Mesodermal cell (in vitro differentiated cells): ENCODE measurements at regions not wholly inside any gene's neighbourhood (a gene's known extent, or its start where the extent isn't known, plus 50 kb on each side); places are given as distances from the start of the nearest gene placed in this dataset.

Experiments used
- H3K27ac ChIP-seq: 2 replicates; pipeline ENCODE4 v1.7.0; 2013; ENCODE audit warnings: mild to moderate bottlenecking, low read depth, low read length, moderate library complexity; ENCODE audit not compliant: severe bottlenecking
- H3K36me3 ChIP-seq: 2 replicates; pipeline ENCODE4 v1.7.1; 2013; ENCODE audit warnings: mild to moderate bottlenecking, low read length, moderate library complexity; ENCODE audit not compliant: control insufficient read depth, insufficient read depth
- H3K4me1 ChIP-seq: one replicate; pipeline ENCODE4 v1.7.1; 2013; ENCODE audit warnings: mild to moderate bottlenecking, low read length; ENCODE audit not compliant: insufficient read depth, control insufficient read depth, poor library complexity, severe bottlenecking
- H3K4me3 ChIP-seq: 2 replicates; pipeline ENCODE4 v1.7.0; 2013; ENCODE audit warnings: low read length, control low read depth, mild to moderate bottlenecking; ENCODE audit not compliant: insufficient read depth, poor library complexity, severe bottlenecking; ENCODE audit errors: extremely low read depth
- H3K9me3 ChIP-seq: 2 replicates; pipeline ENCODE4 v1.7.1; 2013; ENCODE audit warnings: mild to moderate bottlenecking, low read length, moderate library complexity; ENCODE audit not compliant: control insufficient read depth
- WGBS, 2 experiments: methylation state at CpG; one replicate each; pipeline ENCODE4 v1.1.5; 2013; ENCODE audit warnings: missing lambda C conversion rate in 2 of 2; ENCODE audit not compliant: insufficient coverage in 2 of 2; 5-methylcytosine and 5-hydroxymethylcytosine counted together

DNA sequence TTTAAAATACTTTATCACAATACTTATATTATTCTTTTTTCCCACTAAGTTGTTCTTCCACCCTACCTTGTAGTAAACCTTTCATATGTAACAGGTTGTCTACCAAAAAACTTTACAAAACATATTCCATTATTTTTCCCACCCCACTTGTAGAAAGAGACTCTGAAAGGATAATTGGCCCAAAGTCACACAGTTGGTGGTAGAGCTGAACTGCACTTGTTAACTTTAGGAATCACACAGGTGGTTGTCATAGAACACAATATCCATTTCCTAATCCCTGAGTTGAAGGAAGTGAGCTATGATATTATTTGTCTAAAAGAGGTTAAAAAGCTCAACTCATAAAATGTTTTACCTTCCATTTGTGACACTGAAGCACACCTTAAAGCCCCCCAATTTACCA, 188.8 kb upstream of the FOXP2 start:
- no peaks in the 10 kb centered on the region for H3K9me3 ChIP-seq
- no peaks in the 10 kb centered on the region for H3K4me1 ChIP-seq
- no peak overlapping the region for H3K27ac ChIP-seq
- no peak overlapping the region for H3K4me3 ChIP-seq
- H3K36me3 ChIP-seq: no peaks in the 10 kb centered on the region

DNA sequence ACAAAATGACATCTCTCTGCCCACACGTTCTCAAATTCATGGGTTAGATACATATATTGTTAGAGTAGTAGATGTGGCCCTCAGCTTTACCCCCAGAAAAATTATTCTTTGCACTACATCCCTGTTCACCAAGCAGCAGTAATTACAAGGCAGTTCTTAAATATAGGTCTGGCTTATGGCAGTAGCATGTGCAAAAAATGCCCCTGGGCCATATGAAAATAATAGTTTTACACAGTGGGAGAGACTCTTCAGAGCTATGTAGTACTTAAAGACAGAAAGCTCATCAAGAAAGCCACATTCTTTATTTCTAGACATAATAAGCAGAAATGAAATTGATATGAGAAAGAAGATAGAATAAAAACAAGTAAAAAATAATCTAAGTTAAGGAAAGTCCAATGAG, 196.3 kb upstream of the FOXP2 start:
- no peaks in the 10 kb centered on the region for H3K36me3 ChIP-seq
- H3K4me1 ChIP-seq: no peaks in the 10 kb centered on the region

DNA sequence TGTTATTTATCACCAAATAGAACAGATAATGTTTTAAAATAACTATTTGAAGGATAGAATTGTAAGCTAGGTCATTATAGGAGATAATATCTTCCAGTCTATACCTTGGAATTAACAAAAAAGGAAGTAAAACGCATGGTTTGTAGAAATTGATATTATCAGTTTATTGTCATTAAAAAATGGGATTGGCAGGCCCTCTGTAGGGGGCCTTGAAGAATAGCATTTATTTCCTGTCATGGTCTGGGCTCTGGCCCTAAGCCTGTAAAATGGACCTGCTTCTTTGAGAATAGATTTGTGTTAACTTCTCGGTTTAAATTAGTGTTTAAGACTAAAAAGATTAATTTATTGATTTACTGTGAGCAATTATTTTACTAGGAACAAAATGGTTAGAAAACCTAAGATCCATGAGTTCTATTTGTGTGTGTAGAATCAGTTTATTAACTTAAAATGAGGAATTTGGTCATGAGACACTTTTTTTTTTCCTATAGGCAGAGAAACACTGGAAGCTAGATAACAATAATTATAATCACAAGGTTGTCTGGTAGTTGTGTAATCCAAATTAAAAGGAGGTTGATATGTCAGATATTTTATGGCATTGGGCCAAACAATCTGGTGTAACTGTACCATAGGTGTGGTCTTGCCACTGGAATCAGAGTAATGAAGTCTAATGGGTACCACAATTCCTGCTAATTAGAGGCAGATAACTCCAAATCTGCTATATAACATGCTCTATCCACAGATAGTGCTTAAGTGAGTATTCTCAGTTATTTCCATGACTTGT, 197.4 kb upstream of the FOXP2 start:
- Histone ChIP-seq H3K36me3 (no peaks in the 10 kb centered on the region), H3K4me3 (no peak overlapping the region), H3K27ac (no peak overlapping the region), H3K9me3 (no peaks in the 10 kb centered on the region), H3K4me1 (no peaks in the 10 kb centered on the region)
- 80% methylated on average over 1 of the region's 2 CpGs; no CpG with 5 or more reads in 1 of the 2 experiments for WGBS, 2 experiments

More for the DNA sequence above, 196.3 kb upstream of the FOXP2 start:
- Histone ChIP-seq H3K4me3 (no peak overlapping the region), H3K9me3 (no peaks in the 10 kb centered on the region), H3K27ac (no peak overlapping the region)
- no CpG with 5 or more reads among the region's 1 CpG for WGBS, 2 experiments

- H3K27ac ChIP-seq: no peak overlapping the region
- H3K4me3 ChIP-seq: no peak overlapping the region
- H3K36me3 ChIP-seq: no peaks in the 10 kb centered on the region
- no peaks in the 10 kb centered on the region for H3K9me3 ChIP-seq
- 29 to 31% methylated on average over 2 of the region's 2 CpGs for WGBS, 2 experiments
- H3K4me1 ChIP-seq: no peaks in the 10 kb centered on the region
Observed at GRCh38 chr7:114214466-114214865, 200.1 kb upstream of the FOXP2 start.

DNA sequence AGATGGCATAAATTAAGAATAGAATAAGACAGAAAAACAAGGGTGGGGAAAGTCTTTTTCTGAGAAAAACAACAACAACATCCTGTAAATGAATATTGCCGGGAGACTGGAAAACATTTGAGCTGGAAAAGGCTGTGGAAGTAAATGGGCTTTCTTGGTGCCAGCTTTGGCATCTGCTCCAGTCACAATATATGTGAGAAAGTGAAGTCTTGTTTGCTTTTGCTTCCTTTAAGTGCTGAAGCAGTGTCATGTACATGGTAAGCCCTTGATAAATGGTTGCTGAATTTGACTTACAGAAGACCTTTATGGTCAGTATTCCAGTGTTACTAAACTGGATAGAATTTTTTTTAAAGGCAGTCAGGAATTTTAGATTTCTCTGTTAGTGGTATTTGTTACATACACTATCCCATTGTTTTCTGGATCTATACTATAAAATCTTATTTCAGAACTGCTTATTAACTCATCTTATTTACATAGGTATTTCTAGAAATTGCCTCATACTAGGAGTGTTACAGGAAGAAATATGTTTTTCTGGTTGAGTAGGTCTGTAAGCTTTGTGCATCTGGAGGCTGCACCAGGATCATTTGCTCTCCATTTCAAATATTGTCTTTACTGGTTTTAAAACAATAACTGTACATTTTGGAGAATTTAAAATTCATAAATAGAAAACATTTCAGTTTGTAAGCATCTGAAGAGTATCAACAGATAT, 201.7 kb upstream of the FOXP2 start:
- WGBS, 2 experiments: no CpG with 5 or more reads among the region's 1 CpG
- Histone ChIP-seq H3K4me1 (no peaks in the 10 kb centered on the region), H3K9me3 (no peaks in the 10 kb centered on the region)

DNA sequence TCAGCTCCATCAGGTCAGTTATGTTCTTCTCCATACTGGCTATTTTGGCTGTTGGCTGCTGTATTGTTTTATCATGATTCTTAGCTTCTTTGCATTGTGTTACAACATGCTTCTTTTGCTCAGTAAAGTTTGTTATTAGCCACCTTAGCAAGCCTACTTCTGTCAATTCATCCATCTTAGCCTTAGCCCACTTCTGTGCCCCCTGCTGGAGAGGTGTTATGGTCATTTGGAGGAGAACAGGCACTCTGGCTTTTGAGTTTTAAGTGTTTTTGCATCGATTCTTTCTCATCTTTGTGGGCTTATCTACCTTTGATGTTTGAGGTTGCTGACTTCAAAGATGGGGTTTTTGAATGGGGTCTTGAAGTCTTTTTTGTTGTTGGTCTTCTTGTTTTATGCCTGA, 204.6 kb upstream of the FOXP2 start:
- Histone ChIP-seq H3K36me3 (no peaks in the 10 kb centered on the region), H3K27ac (no peak overlapping the region), H3K9me3 (no peaks in the 10 kb centered on the region), H3K4me3 (no peak overlapping the region), H3K4me1 (no peaks in the 10 kb centered on the region)
- WGBS, 2 experiments: 100% methylated on average over 1 of the region's 1 CpG

More for the DNA sequence above, 201.7 kb upstream of the FOXP2 start:
- Histone ChIP-seq H3K36me3 (no peaks in the 10 kb centered on the region), H3K27ac (no peak overlapping the region), H3K4me3 (no peak overlapping the region)

DNA sequence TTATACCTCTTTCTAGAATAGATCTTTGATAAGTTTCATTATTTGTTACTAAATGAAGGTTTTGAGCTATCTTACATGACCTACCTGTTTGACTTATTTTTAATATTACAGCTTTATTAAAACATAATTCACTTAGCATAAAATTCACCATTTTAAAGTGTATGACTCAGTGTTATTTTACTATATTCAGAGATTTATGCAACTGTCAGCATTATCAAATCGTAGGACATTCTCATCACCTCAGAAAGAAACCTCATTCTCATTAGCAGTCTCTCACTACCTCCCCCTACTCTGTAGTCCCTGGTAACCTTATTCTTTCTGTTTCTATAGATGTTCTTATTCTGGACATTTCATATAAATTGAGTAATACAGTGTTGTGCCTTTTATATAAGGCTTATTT, 207.9 kb upstream of the FOXP2 start:
- Histone ChIP-seq H3K4me1 (no peaks in the 10 kb centered on the region), H3K36me3 (no peaks in the 10 kb centered on the region), H3K9me3 (no peaks in the 10 kb centered on the region), H3K27ac (no peak overlapping the region), H3K4me3 (no peak overlapping the region)
- no CpG with 5 or more reads among the region's 1 CpG for WGBS, 2 experiments

GRCh38 chr7:114196517-114196916, 218.1 kb upstream of the FOXP2 start:
- WGBS, 2 experiments: 100% methylated on average over 1 of the region's 1 CpG; no CpG with 5 or more reads in 1 of the 2 experiments
- Histone ChIP-seq H3K36me3 (no peaks in the 10 kb centered on the region), H3K4me1 (no peaks in the 10 kb centered on the region), H3K9me3 (no peaks in the 10 kb centered on the region), H3K27ac (no peak overlapping the region), H3K4me3 (no peak overlapping the region)

GRCh38 chr7:114190387-114190786, 224.2 kb upstream of the FOXP2 start:
- H3K27ac ChIP-seq: no peak overlapping the region
- no peaks in the 10 kb centered on the region for H3K9me3 ChIP-seq
- no peaks in the 10 kb centered on the region for H3K36me3 ChIP-seq
- no peaks in the 10 kb centered on the region for H3K4me1 ChIP-seq
- H3K4me3 ChIP-seq: no peak overlapping the region
- WGBS, 2 experiments: 67 to 83% methylated on average over 1 of the region's 2 CpGs

DNA sequence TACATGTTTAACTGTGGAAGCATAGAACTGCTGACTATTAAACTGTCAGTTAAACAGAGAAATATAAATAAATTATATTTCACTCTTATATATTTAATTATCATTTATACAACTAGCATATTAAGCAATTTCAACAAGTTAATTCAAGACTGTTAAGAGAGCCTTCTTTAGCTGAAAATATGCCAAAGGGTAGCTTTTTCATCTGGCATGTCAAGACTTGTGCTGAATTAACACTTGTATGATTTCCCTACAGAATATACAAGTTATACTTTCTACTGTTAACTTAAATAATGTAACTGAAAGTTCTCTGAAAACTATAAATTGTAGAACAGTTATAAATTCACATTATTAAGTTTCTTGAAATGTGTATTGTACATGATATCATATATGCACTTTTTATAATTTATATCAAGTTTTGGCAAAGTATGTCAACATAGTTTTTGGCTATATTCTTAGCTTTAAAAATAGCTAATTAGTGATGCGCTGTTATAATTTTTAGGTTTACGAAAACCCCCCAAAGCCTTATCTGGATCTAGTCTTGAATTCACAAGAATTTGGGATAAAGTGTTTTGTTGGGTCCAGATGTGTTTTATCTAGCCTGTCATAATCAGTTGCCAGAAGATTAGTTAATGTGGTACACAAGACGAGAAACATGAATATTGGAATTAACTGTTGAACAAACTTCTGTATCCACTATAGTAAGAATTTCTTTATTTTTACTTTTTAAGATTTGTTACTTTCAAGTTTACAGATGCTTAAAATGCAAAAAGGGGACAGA, 231.1 kb upstream of the FOXP2 start:
- no peak overlapping the region for H3K4me3 ChIP-seq
- WGBS, 2 experiments: 100% methylated on average over 1 of the region's 3 CpGs; no CpG with 5 or more reads in 1 of the 2 experiments
- no peaks in the 10 kb centered on the region for H3K36me3 ChIP-seq
- no peak overlapping the region for H3K27ac ChIP-seq
- H3K9me3 ChIP-seq: no peaks in the 10 kb centered on the region
- no peaks in the 10 kb centered on the region for H3K4me1 ChIP-seq
